Spleen (tissue), 11 donors: ENCODE measurements at regions not wholly inside any gene's neighbourhood (a gene's known extent, or its start where the extent isn't known, plus 50 kb on each side); places are given as distances from the start of the nearest gene placed in this dataset.
"Not testable (repeated sequence)": the region's sequence is repeated elsewhere in the genome, so short reads cannot be mapped to it uniquely, and the experiment has no call there.

Source experiments
- DNase-seq: peaks from one replicate; pipeline ENCODE4 v3.0.0-alpha.2; 2020
- H3K27ac ChIP-seq, 8 donors: fragments of 200-600 bp; sonication (generic) in 7 of 8; 1 replicate in 4 of 8; 2 replicates in 4 of 8; pipeline versions ENCODE4 v1.5.0 to v1.8.0; 2016 to 2021; ENCODE audit warnings: inconsistent platforms in 4 of 8, mild to moderate bottlenecking in 4 of 8, moderate library complexity in 1 of 8
- H3K27me3 ChIP-seq, 7 donors: fragments of 200-600 bp; sonication (generic) in 6 of 7; replicated peaks in 1 of 7; 1 replicate in 4 of 7; 2 replicates in 3 of 7; pipeline versions ENCODE4 v1.5.0 to v1.8.0; 2016 to 2021; ENCODE audit warnings: inconsistent platforms in 3 of 7, mild to moderate bottlenecking in 1 of 7
- H3K36me3 ChIP-seq, 6 donors: fragments of 200-600 bp; sonication (generic) in 5 of 6; 1 replicate in 4 of 6; 2 replicates in 2 of 6; pipeline versions ENCODE4 v1.5.0 to v1.8.0; 2016 to 2021; ENCODE audit warnings: inconsistent platforms in 2 of 6
- H3K4me1 ChIP-seq, 6 donors: fragments of 200-600 bp; sonication (generic) in 5 of 6; 1 replicate in 3 of 6; 2 replicates in 3 of 6; pipeline versions ENCODE4 v1.5.0 to v1.8.0; 2016 to 2021; ENCODE audit warnings: inconsistent platforms in 3 of 6
- H3K4me3 ChIP-seq, 8 donors: fragments of 200-600 bp; sonication (generic) in 7 of 8; 1 replicate in 4 of 8; 2 replicates in 4 of 8; pipeline versions ENCODE4 v1.5.0 to v1.8.0; 2016 to 2021; ENCODE audit warnings: inconsistent platforms in 4 of 8, mild to moderate bottlenecking in 4 of 8, moderate library complexity in 2 of 8
- H3K9me3 ChIP-seq, 8 donors: fragments of 200-600 bp; sonication (generic) in 7 of 8; 1 replicate in 4 of 8; 2 replicates in 4 of 8; pipeline versions ENCODE4 v1.5.0 to v1.8.0; 2016 to 2021; ENCODE audit warnings: inconsistent platforms in 4 of 8
- WGBS, 5 donors: extraction: QIAGEN DNeasy Blood & Tissue Kit in 3 of 5; methylation state at CpG; one replicate each; pipeline versions ENCODE4 v1.1.5 to v1.1.7; 2013 to 2018; 5-methylcytosine and 5-hydroxymethylcytosine counted together
- intact Hi-C: fragments of 100-400 bp; cut with DNase I; formaldehyde crosslinking; loops from one replicate; pipeline ENCODE4 v1.15.0; 2023; ENCODE audit warnings: low total_unique reads
- donor health status: healthy with polysubstance abuse.
- donor health status: DM: no; HTN: no; CAD: no; lungs with moderate emphysema.
- donor health status: DM: no; HTN: no; CAD: no.
- donor health status: Bipolar disorder and iron deficiency.
- donor health status: healthy.
- donor health status: DM: no; HTN: no; CAD: no.
- donor health status: DM: yes; HTN: yes; CAD: no.

DNA sequence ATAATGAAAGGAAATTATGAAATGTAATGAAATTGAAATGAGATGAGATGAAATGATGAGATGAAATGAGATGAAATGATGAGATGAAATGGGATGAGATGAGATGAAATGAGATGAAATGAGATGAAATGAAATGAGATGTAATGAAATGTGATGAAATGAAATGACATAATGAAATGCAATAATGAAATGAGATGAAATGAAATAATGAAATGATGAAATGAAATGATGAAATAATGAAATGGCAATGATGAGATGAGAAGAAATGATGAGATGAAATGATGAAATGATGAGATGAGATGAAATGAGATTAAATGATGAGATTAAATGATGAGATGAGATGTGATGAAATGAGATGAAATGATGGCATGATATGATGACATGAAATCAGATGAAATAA lies 2882.5 kb upstream of the TEKT4 start:
- H3K9me3 ChIP-seq, H3K27ac ChIP-seq, H3K4me1 ChIP-seq, H3K4me3 ChIP-seq, intact Hi-C loops, DNase-seq, H3K36me3 ChIP-seq, H3K27me3 ChIP-seq: not testable (repeated sequence)

DNA sequence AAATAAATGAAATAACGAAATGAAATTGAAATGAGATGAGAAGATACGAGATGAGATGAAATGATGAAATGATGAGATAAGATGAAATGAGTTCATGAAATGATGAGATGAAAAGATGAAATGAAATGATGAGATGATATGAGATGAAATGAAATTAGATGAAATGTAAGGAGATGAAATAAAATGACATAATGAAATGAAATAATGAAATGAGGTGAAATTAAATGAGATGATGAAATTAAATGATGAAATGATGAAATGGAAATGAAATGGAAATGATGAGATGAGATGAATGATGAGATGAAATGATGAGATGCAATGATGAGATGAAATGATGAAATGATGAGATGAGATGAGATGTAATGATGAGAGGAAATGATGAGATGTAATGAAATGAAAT lies 2881.4 kb upstream of the TEKT4 start:
- 56 to 73% (median 61%) methylated on average over 2 of the region's 2 CpGs for WGBS, 5 donors
- DNase-seq, H3K4me1 ChIP-seq, H3K27me3 ChIP-seq, H3K27ac ChIP-seq, H3K9me3 ChIP-seq, H3K36me3 ChIP-seq, H3K4me3 ChIP-seq, intact Hi-C loops: not testable (repeated sequence)

DNA sequence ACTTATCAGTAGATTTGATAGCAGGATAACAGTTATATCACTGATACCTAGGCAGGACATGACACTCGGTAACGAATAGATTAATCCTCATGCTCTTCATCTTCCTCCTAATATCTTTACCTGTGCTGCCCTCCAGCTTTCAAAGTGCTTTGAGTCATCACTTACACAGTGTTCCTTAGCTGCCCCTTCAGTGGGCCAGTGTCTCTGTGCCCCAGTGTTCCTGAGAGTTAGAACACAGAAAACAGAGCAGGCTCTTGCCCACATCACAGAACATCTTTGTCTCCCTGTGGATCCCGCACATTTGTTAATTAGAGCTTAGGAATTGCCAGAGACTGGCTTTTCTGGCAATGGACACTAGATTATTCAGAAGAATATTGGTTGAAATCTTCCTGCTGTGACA lies 2864.7 kb upstream of the TEKT4 start:
- H3K4me1 ChIP-seq, H3K27ac ChIP-seq, H3K4me3 ChIP-seq, H3K9me3 ChIP-seq, intact Hi-C loops, DNase-seq, H3K36me3 ChIP-seq, H3K27me3 ChIP-seq: not testable (repeated sequence)
- WGBS, 5 donors: 79 to 96% (median 92%) methylated on average over 3 of the region's 3 CpGs
